ENCODE measurements at regions not wholly inside any gene's neighbourhood (a gene's known extent, or its start where the extent isn't known, plus 50 kb on each side); places are given as distances from the start of the nearest gene placed in this dataset.
"Not testable (repeated sequence)": the region's sequence is repeated elsewhere in the genome, so short reads cannot be mapped to it uniquely, and the experiment has no call there.

DNA sequence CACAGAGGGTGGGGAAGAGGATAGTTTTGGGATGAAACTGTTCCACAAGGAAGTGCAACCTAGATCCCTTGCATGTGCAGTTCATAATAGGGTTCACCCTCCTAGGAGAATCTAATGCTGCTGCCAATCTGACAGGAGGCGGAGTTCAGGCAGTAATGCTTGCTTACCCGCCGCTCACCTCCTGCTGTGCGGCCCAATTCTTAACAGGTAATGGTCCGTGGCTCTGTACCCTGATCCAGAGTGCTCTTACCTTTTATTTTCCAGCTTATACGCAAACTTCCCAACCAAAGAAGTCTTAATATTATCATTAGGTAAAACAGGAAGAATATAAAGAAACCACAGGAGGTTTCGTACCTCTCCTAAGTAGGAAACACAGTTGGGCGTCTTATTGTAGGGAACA is 82.7 kb upstream of the CD302 start:
- DNase-seq (ENCODE audit: low read depth in 2 of 2), result no peak

DNA sequence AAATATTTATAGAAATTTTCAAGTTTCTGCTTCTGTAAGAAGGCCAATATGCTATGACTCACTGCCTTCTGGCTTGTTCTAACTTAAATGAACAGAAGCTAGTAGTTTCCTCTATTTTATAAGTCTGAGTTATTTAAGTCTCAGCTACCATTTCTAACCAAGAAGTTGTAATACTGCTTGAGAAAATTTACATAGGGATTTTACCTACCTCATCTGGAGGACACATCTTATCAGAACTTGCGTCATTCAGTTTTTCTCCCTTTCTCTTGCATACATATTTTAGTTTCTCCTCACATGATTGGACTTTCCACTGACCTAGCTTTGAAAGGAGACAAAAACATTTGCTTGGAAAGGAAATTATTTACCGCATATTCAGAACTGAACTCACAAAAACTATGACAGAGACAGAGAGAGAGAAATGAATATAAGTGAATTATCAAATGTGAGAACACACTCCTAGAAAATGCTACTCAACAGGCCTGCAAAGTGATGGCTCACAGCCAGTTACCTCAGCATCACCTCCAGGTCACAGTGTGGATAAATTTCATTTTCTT is 81.1 kb upstream of the CD302 start:
- no peak for DNase-seq (ENCODE audit: low read depth in 2 of 2)

DNA sequence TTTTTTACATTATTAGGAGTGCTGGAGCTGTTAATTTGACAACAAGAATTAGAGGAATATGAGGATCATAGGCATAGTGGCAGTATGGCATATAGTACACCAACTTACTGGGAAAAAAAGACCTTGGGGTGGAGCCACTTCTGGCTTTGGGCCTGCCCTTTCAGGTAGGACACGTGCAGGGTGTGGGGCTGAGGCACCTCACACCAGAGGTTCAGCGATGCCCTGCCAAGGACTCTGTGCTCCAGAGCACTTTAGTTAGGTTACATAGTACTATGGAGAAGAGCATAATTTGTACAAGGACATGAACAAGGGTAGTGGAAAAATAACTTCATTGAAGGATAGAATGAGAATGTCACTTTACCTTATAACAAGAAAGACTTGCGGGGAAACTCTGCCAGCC is 77.1 kb upstream of the CD302 start:
- no peak for DNase-seq (ENCODE audit: low read depth in 2 of 2)

DNA sequence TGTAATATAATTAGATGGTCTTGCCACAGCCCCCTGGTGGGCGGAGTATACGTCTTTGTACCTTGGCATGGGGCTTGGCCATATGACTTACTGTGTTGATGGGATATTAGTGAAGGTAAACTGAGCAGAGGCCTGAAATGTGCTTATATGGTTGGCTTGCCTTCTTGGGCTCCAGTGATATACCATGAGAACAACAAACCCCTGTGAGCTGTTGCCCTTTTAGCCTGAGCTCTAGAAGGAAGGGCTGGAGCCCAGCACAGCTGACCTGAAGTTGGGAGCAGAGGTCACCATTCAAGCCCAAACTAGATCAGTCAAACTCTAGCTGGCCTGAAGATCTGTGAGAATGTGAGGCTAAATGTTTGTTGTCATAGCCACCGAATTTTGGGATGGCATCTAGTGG is 75.2 kb upstream of the CD302 start:
- no peak for DNase-seq (ENCODE audit: low read depth in 2 of 2)

DNA sequence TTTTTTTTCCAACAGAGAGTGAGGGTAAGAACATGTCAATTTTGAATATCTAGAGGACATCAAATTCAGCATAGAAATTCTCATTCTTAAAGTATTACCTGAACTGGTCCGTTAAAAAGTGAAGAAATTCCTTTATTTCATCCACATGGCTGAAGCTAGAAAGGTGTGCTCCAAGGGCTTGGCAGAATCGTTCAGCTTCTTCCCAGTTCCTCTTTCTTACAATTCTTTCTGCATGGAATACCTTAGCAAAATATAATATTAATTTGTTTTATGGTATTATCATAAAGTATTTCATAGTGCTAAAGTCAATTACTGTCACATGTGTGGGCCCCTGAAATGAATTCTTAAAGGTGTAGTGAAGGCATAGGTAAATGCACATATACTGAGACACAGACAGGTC is 74.3 kb upstream of the CD302 start:
- DNase-seq (ENCODE audit: low read depth in 2 of 2), result no peak

DNA sequence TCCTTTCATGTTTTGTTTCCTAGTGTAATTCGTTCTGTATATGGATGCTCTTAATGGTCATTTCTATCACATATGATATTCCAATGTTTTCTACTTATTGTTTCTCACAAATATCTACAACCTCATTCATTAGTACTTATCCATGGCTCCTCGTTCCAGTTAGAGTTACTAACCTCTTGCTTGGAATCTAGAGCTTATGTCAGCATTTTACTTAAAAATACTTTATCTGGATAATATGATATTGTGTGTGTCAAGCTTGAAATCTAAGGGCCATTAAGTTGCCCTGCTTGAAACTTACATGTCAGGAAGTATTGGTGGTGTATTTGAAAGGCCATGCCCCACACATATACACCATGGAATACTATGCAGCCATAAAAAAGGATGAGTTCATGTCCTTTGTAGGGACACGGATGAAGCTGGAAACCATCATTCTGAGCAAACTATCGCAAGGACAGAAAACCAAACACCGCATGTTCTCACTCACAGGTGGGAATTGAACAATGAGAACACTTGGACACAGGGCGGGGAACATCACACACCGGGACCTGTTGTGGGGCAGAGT is 70.7 kb upstream of the CD302 start:
- not testable (repeated sequence) for DNase-seq (ENCODE audit: low read depth in 2 of 2)

DNA sequence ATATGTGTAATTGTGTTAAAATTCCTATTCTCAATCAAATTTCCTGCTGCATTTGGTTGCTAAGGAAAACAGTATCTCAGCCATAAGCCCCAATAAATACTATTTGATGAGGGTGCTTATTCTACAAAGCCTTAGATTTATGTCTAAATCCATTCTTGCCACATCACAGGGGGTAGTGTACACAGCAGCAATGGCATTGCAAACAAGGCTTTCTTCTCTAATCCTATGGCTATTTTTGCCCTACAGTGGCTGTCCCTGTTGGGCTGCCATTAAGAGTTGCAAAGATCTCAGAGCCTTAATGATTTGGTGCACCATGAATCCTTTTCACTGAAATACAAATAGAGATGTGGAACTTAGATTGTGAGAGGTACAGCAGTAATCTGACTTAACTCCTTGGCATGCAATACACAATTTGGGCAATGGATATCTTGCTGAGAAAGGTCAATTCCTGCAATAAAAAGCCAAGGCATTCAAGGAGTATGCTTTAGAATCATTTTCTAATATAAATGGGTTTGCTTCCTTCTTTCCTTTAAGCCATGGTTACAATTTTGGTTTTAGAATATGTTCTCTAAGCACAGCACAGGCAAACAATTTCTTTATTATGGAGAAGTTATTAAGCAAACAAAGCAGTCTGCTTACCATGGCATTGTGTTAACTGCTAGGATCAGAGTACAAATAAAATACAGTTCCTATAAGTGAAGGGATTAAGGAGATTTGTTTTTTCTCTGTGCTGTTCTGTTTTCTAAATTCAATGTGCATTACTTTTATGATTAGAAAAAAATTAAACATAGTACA is 69.8 kb upstream of the CD302 start:
- DNase-seq (ENCODE audit: low read depth in 2 of 2), result no peak

DNA sequence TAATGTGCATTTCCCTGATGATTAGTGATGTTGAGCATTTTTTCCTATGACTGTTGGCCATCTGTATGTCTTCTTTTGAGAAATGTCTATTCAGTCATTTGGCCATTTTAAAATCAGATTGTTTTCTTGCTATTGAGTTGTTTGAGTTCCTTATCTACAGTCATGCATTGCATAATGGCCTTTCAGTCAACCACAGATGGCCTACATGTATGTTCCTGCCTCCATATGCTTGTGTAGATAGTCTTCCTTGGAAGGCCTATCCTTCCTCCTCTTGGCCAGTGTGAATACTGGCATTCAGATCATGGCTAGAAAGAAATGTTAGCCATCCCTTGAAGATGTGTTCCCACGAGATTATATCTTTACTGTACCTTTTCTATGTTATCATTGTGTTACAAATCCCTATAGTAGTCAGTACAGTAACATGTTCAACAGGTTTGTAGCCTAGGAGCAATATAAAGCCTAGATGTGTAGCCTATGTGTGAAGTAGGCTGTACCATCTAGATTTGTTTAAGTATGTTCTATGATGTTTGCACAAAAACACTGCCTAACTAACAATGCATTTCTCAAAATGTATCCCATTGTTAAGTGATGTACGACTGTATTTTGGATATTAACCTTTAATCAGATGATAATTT is 65.6 kb upstream of the CD302 start:
- DNase-seq (ENCODE audit: low read depth in 2 of 2), result no peak

DNA sequence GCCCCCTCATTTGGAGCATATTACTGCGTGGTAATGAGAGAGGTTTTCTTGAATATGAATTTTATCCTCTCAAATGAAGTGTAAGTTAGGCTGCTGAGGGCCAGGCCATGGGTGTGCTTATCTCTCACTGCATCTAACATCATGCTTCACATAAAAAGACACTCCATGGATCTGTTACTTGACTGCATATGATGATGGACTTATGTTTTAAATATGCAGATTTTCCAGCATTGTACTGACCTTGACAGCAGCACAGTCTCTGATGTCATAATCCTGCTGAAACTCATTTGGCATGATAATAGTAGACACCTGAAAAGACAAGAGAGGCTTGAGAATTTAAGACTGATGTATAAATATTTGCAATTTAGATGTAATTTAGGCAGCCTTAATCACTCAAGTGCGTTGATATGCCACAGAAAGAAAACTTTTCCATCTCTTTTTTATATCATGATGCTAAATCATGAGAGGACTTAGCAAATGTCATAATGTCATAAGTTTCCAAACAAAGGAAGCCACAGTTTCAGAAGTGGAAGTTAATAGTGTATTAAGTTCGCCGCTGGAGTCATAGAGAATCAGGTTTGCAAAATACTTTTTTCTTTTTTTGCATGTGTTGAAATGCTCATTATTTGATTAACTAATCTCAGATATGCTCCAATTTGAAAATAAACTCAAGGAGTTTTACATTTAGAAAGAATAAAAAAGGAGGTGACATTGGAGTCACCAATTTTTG is 62.7 kb upstream of the CD302 start:
- no peak for DNase-seq (ENCODE audit: low read depth in 2 of 2)

DNA sequence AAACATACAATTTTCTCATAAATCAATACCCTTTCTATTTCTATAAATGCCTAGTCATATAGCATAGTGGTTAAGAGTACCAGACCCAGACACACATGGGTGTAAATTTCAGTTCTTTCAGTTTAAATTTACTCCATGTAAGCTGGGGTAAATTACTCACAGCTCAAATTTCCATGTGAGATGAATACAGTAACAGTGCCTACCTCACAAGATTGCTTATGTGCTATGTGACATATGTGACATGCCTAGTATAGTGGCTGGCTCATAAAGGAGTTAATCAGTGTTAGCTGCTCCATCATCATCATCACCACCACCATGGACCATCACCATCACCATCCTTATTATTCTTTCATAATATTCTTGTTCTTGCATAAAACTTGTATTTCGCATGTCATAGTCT is 61.6 kb upstream of the CD302 start:
- DNase-seq (ENCODE audit: low read depth in 2 of 2), result no peak

DNA sequence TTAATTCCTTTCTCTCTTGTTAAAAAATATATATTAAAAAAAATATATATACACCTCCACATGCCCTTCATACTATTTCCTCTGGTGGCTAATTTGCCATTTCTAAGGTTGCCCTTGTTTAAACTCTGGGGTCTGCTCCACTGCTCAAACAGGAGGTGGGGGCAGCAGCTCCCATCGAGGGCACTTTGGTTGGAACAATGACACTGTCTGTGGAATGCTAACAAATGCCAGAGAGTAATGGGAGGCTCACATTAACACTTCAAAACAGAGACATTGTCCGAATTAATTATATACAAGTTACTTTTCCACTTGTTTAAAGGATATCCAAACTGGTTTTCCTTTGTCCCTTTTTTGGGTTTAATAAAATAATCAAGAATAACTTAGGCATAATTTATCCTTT is 58.8 kb upstream of the CD302 start:
- no peak for DNase-seq (ENCODE audit: low read depth in 2 of 2)

DNA sequence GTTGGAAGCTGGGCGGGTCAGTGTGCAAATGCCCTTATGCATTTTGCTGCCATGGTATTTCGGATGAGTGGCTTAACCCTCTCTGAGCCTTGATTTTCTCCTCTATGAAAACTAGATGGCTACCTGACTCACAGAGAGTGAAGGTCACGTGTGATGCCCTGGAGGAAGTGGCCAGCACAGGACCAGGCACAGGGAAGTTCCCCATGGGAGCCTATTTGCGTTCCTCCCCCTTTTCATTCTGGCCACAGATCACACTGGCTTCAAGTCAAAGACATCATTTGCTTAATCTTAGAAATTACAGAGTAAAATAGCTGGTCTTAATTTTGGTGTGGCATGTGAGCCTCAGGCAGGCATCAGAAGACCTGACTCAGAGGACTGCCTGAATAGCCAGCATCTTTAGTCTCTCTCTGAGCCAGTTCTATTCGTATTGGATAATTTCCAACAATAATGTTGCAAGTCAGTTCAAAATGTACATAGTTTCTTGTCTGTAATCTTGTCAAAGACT is 57.6 kb upstream of the CD302 start:
- DNase-seq (ENCODE audit: low read depth in 2 of 2), result peak in 1 of 2 donors; percentile 8

DNA sequence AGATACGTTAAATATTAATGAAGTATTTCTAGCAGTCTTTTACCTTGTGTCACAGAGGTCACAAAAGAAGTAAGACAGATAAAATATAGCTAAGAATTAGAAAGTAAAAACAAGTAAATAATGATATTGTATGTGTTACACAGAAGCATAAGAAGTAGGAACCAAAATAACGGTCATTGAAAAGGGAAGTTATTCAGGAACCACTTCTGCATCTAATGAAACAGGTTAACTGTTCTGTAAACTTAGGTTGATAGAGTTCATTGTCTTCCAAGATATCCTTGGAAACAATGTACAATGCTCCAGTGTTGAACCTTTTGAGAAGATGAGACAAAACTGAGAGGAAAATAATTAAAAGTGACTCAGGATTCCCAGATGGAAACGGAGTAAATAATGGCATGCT is 57.1 kb upstream of the CD302 start:
- DNase-seq (ENCODE audit: low read depth in 2 of 2), result no peak

DNA sequence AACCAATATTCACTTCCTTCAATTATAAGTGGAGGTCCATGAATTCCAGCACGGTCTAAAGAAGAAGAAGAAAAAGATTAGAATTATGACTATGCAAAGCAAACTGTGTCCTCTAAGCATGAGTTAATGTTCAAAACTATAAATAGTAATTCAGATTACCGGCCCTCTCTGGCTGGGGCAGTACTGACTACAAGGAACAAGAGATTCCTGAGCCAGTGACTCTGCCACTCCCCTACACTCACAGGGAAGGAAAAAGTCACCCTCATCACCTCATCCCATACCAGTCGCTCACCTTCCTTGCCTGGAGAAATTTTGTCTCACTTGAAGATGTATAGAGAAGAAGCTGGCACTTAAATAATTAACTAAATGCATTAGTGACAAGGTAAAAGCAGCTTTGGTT is 56.5 kb upstream of the CD302 start:
- DNase-seq (ENCODE audit: low read depth in 2 of 2), result no peak

DNA sequence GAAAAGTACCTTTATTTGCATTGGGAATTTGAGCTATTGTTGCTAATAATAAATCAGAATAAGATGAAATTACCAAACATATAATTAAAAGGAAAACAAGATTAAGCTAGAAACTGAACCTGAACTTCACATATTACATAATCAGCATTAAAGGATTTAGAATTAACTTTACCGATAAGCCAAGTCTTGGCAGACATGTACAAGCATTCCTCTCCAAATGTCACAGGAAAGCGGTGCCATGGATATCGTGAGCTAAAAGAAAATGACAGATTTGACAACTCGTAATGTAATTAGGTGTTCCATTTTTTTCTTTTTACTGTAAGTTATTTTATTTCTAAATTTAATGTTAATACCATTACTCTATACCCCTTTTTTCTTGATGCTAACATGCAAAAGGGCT is 55.1 kb upstream of the CD302 start:
- DNase-seq (ENCODE audit: low read depth in 2 of 2), result no peak

DNA sequence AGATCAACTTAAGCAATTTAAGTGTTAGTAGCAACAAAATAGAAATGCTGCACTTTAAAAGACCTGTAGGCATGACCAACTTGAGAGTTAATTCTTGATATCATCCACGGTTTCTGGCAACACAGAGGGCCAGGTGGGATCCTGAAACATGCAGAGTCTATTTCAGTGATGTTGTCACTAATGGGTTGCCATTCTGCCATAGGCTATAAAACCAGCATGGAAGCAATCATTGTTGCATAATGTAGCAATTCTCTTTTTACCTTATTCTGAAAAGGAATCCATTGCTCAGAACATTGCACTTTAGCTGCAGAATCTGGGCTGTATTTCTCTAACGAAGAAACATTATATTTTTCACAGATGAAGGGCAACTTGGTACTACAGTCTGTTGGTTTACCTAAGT is 53.9 kb upstream of the CD302 start:
- DNase-seq (ENCODE audit: low read depth in 2 of 2), result no peak

DNA sequence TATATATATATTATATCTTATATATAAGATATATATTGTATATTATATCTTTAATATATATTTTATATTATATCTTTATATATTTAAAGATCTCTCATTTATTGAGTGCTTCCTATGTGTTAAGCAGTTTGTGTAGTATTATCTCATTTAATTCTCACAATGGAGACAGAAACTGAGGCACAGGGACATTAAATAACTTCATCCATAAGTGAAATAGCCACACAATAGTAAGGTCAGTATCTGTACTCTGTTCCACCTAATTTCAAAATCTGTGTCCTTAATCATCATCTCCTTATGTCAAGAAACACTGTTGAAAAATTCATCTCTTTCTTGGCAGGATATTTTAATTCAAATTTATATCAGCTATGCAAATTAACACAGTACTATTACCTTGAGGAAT is 52.8 kb upstream of the CD302 start:
- DNase-seq (ENCODE audit: low read depth in 2 of 2), result no peak

DNA sequence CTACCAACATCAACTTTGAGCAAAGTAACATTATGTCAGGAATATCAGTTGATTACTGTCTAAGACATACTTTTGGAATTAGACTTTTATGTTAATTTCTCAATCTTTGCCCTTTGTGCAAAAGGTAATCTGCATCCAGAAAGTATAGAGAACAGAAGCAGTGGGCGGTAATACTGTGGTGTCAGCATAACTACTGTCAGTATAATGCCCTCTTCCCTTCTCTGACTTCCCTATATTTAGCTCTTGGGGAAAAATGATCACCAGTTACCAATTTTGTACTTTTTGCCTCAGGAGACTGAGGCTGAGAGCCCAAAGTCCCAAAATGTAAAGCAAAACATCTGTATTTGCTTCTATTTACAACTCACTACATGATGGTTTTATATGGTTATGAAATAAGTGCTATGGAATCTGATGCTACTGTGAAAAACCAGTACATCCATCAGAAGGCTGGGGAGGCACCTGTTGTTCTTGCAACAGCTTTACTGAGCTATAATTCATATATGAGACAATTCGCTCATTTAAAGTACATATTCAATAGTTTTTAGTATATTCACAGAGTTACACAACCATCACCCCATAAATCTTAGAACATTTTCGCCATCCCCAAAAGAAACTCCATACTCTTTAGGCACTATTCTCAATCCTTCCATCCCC is 51.3 kb upstream of the CD302 start:
- no peak for DNase-seq (ENCODE audit: low read depth in 2 of 2)

Data from dermis microvascular lymphatic vessel endothelial cell (primary cell).